HL-60 (cell line): ENCODE measurements at regions not wholly inside any gene's neighbourhood (a gene's known extent, or its start where the extent isn't known, plus 50 kb on each side); places are given as distances from the start of the nearest gene placed in this dataset.

Experiments used
- DNase-seq, 2 experiments: peaks; one replicate each; pipeline ENCODE4 v3.0.0-alpha.2; 2010 to 2020; ENCODE audit warnings: low read depth in 1 of 2, low spot score in 1 of 2
- H3K27ac ChIP-seq: fragments of 250-450 bp; sonication (Bioruptor Pico); replicated peaks from 2 replicates; pipeline ENCODE4 v1.5.1; 2020; ENCODE audit warnings: mild to moderate bottlenecking, moderate library complexity
- H3K27me3 ChIP-seq: fragments of 250-450 bp; sonication (Bioruptor Pico); 2 replicates; pipeline ENCODE4 v1.5.1; 2021; ENCODE audit warnings: mild to moderate bottlenecking, moderate library complexity; ENCODE audit not compliant: insufficient read depth, poor library complexity, severe bottlenecking
- H3K4me3 ChIP-seq: replicated peaks from 2 replicates; pipeline ENCODE4 v1.5.1; 2011; ENCODE audit warnings: mild to moderate bottlenecking, control low read depth, low read length; ENCODE audit not compliant: insufficient read depth
- CTCF ChIP-seq: IDR thresholded peaks from one replicate; pipeline ENCODE4 v1.5.1; 2011; ENCODE audit warnings: low read length, control low read depth, inconsistent platforms; ENCODE audit not compliant: insufficient read depth
- GABPA ChIP-seq: IDR thresholded peaks from 2 replicates; pipeline ENCODE4 v1.6.1; 2012; ENCODE audit warnings: low read depth
- POLR2AphosphoS5 ChIP-seq: IDR thresholded peaks from 2 replicates; pipeline ENCODE4 v1.6.1; 2012; ENCODE audit warnings: low read depth
- REST ChIP-seq: IDR thresholded peaks from 2 replicates; pipeline ENCODE4 v1.6.1; 2012; ENCODE audit warnings: low read depth; ENCODE audit not compliant: insufficient replicate concordance
- SPI1 ChIP-seq: IDR thresholded peaks from 2 replicates; pipeline ENCODE4 v1.6.1; 2012; ENCODE audit warnings: low read depth, mild to moderate bottlenecking, borderline replicate concordance

GRCh38 chr7:91551377-91552175, 287.3 kb downstream of the FZD1 start:
- Histone ChIP-seq H3K4me3 (no peak overlapping the region), H3K27me3 (no peaks in the 10 kb centered on the region), H3K27ac (no peak overlapping the region)
- no peak for TF ChIP-seq POLR2AphosphoS5
- no peak for TF ChIP-seq GABPA
- no peak for TF ChIP-seq REST
- TF ChIP-seq CTCF, result no peak
- no peak for TF ChIP-seq SPI1
- no peak for DNase-seq

GRCh38 chr7:91553410-91553895, 289.2 kb downstream of the FZD1 start:
- H3K27me3 ChIP-seq, result no peaks in the 10 kb centered on the region
- no peak overlapping the region for H3K4me3 ChIP-seq
- TF ChIP-seq POLR2AphosphoS5 (no peak), REST (no peak), GABPA (no peak), CTCF (no peak), SPI1 (no peak)
- DNase-seq, result no peak
- no peak overlapping the region for H3K27ac ChIP-seq

- H3K27me3 ChIP-seq, result no peaks in the 10 kb centered on the region
- DNase-seq, result no peak
- TF ChIP-seq SPI1 (no peak), POLR2AphosphoS5 (no peak), CTCF (no peak), REST (no peak), GABPA (no peak)
- H3K4me3 ChIP-seq, result no peak overlapping the region
- H3K27ac ChIP-seq, result no peak overlapping the region
Observed at GRCh38 chr7:91554883-91555282, 290.6 kb downstream of the FZD1 start.
